Activated gamma-delta T cell treated with anti-CD3 and anti-CD28 coated beads, Interleukin-2, amount 50 U/mL, for 16 hours (primary cell): ENCODE measurements at regions not wholly inside any gene's neighbourhood (a gene's known extent, or its start where the extent isn't known, plus 50 kb on each side); places are given as distances from the start of the nearest gene placed in this dataset.

ENCODE experiments used
- DNase-seq: peaks from one replicate; pipeline ENCODE4 v3.0.0-alpha.2; 2020; ENCODE audit warnings: low read depth

GRCh38 chr16:82358161-82358560 is 188.1 kb upstream of the MPHOSPH6 start:
- DNase-seq: no peak

DNA sequence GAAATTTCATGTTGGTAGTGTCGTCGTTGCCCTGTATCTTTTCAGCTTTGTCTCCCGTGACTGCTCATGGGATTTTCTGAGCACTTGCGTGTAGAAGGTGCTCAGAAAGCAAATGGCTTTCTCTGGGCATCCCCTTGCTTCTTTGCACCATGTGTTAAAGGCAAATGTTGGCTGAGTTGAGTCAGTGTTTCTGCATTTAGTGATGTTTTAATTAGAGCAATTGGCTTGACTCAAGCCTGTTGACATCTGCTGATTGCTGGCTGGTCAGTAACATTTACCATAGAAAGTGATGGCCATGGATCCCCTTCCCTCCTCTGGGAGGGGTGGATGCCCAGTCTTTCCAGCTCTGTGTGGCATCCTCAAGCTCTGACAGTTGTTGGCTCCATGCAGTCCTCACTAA is 187.2 kb upstream of the MPHOSPH6 start:
- no peak for DNase-seq

DNA sequence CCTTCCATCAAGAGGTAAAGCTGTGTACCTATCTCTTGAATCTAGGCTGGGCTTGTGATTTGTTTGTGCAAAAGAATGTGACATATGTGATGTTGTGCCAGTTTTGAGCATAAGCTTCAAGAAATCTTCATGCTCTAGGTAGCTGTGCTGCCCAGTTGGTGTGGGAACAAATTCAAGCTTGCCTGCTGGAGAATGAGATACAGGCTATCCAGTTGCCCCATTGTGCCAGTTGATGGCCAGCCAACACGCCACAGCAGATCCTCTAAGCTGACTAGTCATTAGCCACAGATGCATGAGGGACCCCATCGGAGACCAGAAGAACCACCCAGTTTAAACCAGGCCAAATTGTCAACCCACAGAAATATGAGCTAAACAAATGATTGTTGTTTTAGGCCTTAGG is 180.5 kb upstream of the MPHOSPH6 start:
- DNase-seq: no peak

- no peak for DNase-seq
Observed at GRCh38 chr16:82345318-82345717, 175.3 kb upstream of the MPHOSPH6 start.

DNA sequence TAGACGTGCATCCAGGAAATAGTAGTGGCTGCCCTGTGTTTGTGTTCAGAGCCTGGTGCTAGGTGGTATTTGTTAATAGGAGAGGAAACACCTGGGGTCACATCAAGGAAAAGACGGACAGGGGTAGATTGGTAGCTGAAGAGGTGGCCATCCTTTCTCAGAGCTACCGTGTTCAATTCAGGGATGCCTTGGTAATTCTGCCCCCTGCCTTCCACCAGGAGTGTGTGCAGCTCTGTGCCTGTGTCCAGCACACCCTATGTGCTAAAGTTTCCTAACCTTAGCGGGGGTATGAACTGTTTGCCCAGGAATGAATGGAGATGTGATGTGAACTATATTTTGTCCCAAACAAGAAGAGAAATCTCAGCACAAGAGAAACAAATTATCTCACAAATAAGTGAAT is 174.1 kb upstream of the MPHOSPH6 start:
- no peak for DNase-seq

GRCh38 chr16:82341146-82341669 is 171.2 kb upstream of the MPHOSPH6 start:
- no peak for DNase-seq

- DNase-seq: no peak
Observed at GRCh38 chr16:82340531-82340930, 170.5 kb upstream of the MPHOSPH6 start.

DNA sequence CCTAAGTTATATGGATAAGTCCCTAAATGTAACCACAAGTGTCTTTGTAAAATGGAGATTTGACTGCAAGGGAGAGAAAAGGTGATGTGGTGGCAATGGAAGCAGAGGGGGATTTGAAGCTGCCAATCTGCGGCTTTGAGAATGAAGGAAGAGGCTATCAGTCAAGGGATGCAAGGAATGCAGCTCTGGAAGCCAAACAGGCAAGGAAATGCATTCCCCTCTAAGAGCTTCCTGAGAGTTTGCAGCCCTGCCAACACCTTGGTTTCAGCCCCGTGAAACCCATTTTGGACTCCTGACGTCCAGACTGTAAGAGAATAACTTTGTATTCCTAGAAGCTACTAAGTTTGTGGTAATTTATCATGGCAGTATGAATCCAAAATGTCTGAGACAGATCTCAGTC is 167.3 kb upstream of the MPHOSPH6 start:
- DNase-seq: no peak

- DNase-seq: no peak
Observed at GRCh38 chr16:82331974-82332750, 162.1 kb upstream of the MPHOSPH6 start.

DNA sequence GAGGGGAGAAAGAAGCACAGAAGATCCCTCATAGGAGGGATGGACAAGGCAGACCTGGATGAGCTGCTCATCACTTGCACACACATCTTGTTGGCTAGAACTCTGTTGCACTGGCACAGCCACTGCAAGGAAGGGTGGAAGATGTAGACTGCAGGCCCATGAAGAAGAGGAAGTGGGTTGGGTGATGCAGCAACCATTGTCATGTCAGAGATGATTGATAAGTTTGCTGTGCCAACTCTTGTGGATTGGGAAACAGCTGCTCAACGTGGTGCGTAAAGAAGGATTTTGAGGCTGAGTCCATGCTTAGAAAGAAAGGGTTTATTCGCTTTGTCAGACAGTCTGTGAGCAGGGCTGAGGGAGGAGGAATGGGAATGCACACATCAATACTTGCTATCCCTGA is 161.4 kb upstream of the MPHOSPH6 start:
- DNase-seq: no peak

DNA sequence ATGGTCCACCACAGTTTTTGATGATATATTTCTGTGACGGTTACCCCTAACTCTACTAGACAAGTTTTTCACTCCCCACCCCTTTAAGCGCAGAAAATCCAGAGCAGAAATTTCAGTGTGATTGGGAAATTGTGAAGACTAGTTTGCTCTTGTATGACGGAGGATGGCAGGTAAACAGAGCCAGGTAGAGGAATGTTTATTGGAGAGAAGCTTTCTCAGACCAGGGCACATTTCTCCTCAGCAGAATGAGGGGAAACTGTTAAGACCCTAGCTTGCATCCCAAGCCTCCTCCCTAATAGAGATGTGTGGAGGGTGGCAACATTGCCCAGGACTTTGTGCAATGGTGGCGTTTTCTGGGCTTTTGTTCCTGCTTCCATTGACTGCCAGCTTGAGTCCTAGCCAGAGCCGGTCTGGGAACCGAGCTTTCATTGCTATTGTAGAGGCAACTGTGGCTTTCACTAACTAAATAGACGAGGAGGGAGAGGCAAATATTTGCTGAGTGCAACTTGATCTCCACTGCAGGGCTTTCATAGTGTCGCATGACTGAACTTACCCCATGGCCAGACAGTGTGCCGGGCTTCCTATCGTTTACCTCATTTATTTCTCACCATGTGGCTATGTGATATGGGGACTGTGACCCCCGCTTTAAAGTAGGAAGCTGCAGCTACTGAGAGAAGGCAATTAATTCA is 159.6 kb upstream of the MPHOSPH6 start:
- no peak for DNase-seq

DNA sequence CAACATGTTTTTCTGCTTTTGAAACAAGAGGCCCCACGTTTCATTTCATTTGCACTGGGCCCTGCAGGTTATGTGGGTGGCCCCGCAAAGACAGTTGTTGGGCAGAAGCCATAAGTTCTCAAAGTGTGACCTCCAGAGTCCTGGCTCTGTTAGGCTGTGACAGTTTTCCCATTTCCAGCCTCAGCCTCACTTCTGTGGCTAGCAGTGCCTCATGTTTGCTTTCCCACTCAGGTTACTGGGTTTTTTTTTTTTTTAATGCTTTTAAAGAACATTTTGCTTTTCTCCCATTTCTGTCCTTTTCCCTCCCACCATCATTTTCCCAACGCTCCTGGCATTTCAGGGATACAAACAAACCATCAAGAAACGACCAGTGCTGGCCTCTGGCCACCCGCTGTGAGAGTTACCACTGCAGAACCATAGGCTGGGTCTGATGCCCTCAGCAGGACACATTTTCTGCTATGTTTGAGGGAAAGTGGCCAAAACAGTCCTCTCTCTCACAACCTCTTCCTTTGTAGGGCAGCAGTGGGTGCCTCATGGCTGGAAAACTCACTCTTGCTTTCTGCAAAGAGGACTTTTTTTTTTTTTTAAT is 159.0 kb upstream of the MPHOSPH6 start:
- DNase-seq: no peak

GRCh38 chr16:82323171-82323570 is 153.1 kb upstream of the MPHOSPH6 start:
- DNase-seq: no peak

- no peak for DNase-seq
Observed at GRCh38 chr16:82322177-82322576, 152.2 kb upstream of the MPHOSPH6 start.

- DNase-seq: no peak
Observed at GRCh38 chr16:82319038-82319437, 149.0 kb upstream of the MPHOSPH6 start.

- DNase-seq: no peak
Observed at GRCh38 chr16:82317411-82318167, 147.6 kb upstream of the MPHOSPH6 start.

- no peak for DNase-seq
Observed at GRCh38 chr16:82313754-82314153, 143.7 kb upstream of the MPHOSPH6 start.

GRCh38 chr16:82311528-82311927 is 141.5 kb upstream of the MPHOSPH6 start:
- DNase-seq: no peak

GRCh38 chr16:82302042-82302727 is 132.2 kb upstream of the MPHOSPH6 start:
- DNase-seq: no peak

DNA sequence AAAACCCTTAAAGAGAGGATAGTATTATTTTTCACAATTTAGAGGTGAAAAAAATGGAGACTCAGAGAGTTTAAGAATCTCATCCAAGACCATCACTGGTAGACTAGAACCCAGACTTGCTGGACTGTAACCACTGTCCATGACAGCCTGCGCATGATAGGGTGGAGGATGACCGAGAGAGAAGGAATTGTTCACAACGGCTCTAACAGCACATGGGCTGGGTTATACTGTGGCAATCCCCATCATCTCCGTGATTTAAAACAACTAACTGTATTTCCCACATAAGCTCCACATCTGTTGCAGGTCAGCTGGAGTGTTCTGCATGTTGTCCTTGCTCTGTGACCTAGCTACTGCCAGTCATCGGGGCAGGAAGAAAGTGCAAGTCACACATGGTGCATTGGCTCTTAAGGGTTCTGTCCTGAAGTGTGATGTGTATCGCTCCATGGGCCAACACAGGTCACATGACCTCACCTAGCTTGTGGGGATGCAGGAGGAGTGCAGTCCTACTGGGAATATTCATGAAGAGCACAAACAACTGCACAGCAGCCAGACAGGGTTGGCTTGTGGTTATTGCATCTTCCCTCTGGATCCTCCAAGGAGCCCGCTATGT is 131.2 kb upstream of the MPHOSPH6 start:
- DNase-seq: no peak

GRCh38 chr16:82300374-82300951 is 130.4 kb upstream of the MPHOSPH6 start:
- DNase-seq: no peak
